ENCODE measurements at regions not wholly inside any gene's neighbourhood (a gene's known extent, or its start where the extent isn't known, plus 50 kb on each side); places are given as distances from the start of the nearest gene placed in this dataset.

DNA sequence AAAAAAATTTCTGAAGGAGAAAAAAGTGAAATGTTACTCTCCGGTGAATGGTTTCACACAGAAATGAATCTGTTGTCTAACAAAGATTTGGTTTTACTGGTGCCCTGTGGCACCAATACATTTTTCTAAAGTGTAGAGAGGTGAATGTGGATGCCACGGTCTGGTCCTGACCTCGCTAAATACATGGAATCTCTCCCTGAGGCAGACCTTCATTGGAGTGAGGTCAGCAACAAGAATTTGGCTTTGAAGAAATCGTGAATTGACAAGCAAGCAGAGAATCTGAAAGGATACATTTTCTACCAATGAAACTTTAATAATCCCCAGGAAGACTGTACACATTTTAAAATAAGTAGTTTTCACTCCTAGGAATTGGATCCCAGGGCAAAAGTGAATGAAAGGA is 81.2 kb upstream of the OTOGL start:
- CTCF ChIA-PET = no interaction called here
- no peaks in the 10 kb centered on the region for H3K36me3 ChIP-seq (replicated peaks in 1 of 2; ENCODE audit: control insufficient read depth in 1 of 2, insufficient read depth in 2 of 2, low read length in 1 of 2)
- 53% methylated on average over 4 of the region's 4 CpGs for WGBS (ENCODE audit: low lambda C conversion rate)
- no peaks in the 10 kb centered on the region for H3F3A ChIP-seq (replicated peaks; ENCODE audit: insufficient read depth)
- H3K9me3 ChIP-seq = peaks cover under 1% of the 10 kb centered on the region; the same call in 1 of the 2 replicates
- peak overlapping the region; percentile 86; the same call in 1 of the 2 replicates for H2AFZ ChIP-seq (ENCODE audit: low read depth)
- H3K79me2 ChIP-seq (ENCODE audit: insufficient read depth) = no peaks in the 10 kb centered on the region
- H3K9me2 ChIP-seq = no peaks in the 10 kb centered on the region
- H3K27me3 ChIP-seq (ENCODE audit: insufficient read depth) = no peaks in the 10 kb centered on the region
- H4K20me1 ChIP-seq (ENCODE audit: insufficient read depth) = no peaks in the 10 kb centered on the region
- H3K9ac ChIP-seq = no peak overlapping the region; the same call in 1 of the 2 replicates
- peak overlapping the region; percentile 46; the same call in 1 of the 2 replicates for H3K4me2 ChIP-seq
- peaks cover 0 to 3% of the 10 kb centered on the region in 2 experiments; a peak in 2 of 4 replicates for H3K4me1 ChIP-seq (ENCODE audit: control insufficient read depth in 1 of 2, insufficient read depth in 2 of 2, low read depth in 1 of 2, low read length in 1 of 2)
- no peak for TF ChIP-seq EP300 (IDR thresholded peaks at IDR 0.05; ENCODE audit: borderline replicate concordance in 1 of 2, low read depth in 1 of 2, low read length in 1 of 2)
- POLR2A ChIA-PET = no interaction called here
- DNase-seq = no peak
- no peak overlapping the region for H3K4me3 ChIP-seq (ENCODE audit: low read depth in 2 of 2, low read length in 1 of 2)
- peak overlapping the region in 1 of 2 experiments; percentile 32; a peak in 3 of 4 replicates for H3K27ac ChIP-seq (ENCODE audit: low read depth in 2 of 2, low read length in 1 of 2)

DNA sequence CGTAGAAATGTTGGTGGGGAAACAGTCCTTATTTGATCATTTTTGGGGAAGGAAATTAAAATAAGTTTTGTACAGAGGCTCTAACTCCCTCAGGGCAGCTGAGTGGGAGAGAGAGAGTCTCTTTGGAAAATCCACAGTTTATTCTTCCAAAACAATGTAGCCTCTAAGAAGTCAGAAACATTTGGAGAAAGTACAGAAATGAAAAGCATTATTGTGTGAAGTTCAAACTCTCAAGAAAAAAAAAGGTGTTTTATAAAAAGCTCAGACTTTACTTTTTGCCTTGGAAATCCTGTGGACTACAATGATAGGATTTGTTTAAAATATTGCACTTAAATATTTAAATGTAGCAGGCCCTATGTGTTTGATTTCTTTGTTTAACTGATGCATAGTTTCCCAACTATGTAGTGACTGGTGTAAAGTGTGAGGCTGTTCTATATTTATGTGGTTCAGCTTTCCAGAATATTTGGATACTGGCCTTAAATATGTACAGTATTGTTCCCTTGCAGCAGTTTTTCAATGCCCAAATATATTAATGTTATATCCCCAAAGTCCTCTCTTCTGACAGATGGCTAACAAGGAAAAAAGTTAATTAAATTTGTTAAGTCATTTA is 82.0 kb upstream of the OTOGL start:
- Histone ChIP-seq H3K9me2 (no peaks in the 10 kb centered on the region), H3K9me3 (peaks cover 8% of the 10 kb centered on the region; the same call in 1 of the 2 replicates), H3K27ac (ENCODE audit: low read depth in 2 of 2, low read length in 1 of 2) (peak overlapping the region in 1 of 2 experiments; percentile 32; a peak in 3 of 4 replicates), H4K20me1 (ENCODE audit: insufficient read depth) (no peaks in the 10 kb centered on the region), H3K9ac (no peak overlapping the region; the same call in 1 of the 2 replicates), H3K4me3 (ENCODE audit: low read depth in 2 of 2, low read length in 1 of 2) (no peak overlapping the region), H3K27me3 (ENCODE audit: insufficient read depth) (no peaks in the 10 kb centered on the region), H3K36me3 (replicated peaks in 1 of 2; ENCODE audit: control insufficient read depth in 1 of 2, insufficient read depth in 2 of 2, low read length in 1 of 2) (no peaks in the 10 kb centered on the region), H2AFZ (ENCODE audit: low read depth) (peak overlapping the region; percentile 86; the same call in 1 of the 2 replicates), H3F3A (replicated peaks; ENCODE audit: insufficient read depth) (peaks cover 3% of the 10 kb centered on the region), H3K4me1 (ENCODE audit: control insufficient read depth in 1 of 2, insufficient read depth in 2 of 2, low read depth in 1 of 2, low read length in 1 of 2) (peaks cover 0 to 3% of the 10 kb centered on the region in 2 experiments; a peak in 2 of 4 replicates), H3K4me2 (peak overlapping the region; percentile 46; the same call in 1 of the 2 replicates), H3K79me2 (ENCODE audit: insufficient read depth) (no peaks in the 10 kb centered on the region)
- POLR2A ChIA-PET = no interaction called here
- TF ChIP-seq POLR2AphosphoS5 (IDR thresholded peaks at IDR 0.05; ENCODE audit: low read depth, low read length) = no peak
- no peak for TF ChIP-seq NRF1 (IDR thresholded peaks at IDR 0.05; ENCODE audit: low read depth, low read length)
- no peak for TF ChIP-seq RXRA (IDR thresholded peaks at IDR 0.05; ENCODE audit: borderline replicate concordance, low read depth)
- TF ChIP-seq, protein P1, sequence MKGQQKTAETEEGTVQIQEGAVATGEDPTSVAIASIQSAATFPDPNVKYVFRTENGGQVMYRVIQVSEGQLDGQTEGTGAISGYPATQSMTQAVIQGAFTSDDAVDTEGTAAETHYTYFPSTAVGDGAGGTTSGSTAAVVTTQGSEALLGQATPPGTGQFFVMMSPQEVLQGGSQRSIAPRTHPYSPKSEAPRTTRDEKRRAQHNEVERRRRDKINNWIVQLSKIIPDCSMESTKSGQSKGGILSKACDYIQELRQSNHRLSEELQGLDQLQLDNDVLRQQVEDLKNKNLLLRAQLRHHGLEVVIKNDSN (IDR thresholded peaks at IDR 0.05; ENCODE audit: borderline replicate concordance, low read depth) = no peak
- TF ChIP-seq, protein P2, sequence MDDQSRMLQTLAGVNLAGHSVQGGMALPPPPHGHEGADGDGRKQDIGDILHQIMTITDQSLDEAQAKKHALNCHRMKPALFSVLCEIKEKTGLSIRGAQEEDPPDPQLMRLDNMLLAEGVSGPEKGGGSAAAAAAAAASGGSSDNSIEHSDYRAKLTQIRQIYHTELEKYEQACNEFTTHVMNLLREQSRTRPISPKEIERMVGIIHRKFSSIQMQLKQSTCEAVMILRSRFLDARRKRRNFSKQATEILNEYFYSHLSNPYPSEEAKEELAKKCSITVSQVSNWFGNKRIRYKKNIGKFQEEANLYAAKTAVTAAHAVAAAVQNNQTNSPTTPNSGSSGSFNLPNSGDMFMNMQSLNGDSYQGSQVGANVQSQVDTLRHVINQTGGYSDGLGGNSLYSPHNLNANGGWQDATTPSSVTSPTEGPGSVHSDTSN (IDR thresholded peaks at IDR 0.05) = no peak
- no peak for TF ChIP-seq YY1 (IDR thresholded peaks at IDR 0.05; ENCODE audit: low read depth)
- TF ChIP-seq, protein P3, sequence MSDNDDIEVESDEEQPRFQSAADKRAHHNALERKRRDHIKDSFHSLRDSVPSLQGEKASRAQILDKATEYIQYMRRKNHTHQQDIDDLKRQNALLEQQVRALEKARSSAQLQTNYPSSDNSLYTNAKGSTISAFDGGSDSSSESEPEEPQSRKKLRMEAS (IDR thresholded peaks at IDR 0.05; ENCODE audit: low read depth) = no peak
- TF ChIP-seq SIN3A (IDR thresholded peaks at IDR 0.05; ENCODE audit: borderline replicate concordance, low read depth, low read length) = no peak
- TF ChIP-seq RCOR1 (IDR thresholded peaks at IDR 0.05; ENCODE audit: low read length) = no peak
- TF ChIP-seq, protein P4, sequence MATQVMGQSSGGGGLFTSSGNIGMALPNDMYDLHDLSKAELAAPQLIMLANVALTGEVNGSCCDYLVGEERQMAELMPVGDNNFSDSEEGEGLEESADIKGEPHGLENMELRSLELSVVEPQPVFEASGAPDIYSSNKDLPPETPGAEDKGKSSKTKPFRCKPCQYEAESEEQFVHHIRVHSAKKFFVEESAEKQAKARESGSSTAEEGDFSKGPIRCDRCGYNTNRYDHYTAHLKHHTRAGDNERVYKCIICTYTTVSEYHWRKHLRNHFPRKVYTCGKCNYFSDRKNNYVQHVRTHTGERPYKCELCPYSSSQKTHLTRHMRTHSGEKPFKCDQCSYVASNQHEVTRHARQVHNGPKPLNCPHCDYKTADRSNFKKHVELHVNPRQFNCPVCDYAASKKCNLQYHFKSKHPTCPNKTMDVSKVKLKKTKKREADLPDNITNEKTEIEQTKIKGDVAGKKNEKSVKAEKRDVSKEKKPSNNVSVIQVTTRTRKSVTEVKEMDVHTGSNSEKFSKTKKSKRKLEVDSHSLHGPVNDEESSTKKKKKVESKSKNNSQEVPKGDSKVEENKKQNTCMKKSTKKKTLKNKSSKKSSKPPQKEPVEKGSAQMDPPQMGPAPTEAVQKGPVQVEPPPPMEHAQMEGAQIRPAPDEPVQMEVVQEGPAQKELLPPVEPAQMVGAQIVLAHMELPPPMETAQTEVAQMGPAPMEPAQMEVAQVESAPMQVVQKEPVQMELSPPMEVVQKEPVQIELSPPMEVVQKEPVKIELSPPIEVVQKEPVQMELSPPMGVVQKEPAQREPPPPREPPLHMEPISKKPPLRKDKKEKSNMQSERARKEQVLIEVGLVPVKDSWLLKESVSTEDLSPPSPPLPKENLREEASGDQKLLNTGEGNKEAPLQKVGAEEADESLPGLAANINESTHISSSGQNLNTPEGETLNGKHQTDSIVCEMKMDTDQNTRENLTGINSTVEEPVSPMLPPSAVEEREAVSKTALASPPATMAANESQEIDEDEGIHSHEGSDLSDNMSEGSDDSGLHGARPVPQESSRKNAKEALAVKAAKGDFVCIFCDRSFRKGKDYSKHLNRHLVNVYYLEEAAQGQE (IDR thresholded peaks at IDR 0.05; ENCODE audit: low read depth, low read length) = no peak
- TF ChIP-seq TAF1 (IDR thresholded peaks at IDR 0.05; ENCODE audit: borderline replicate concordance, low read depth, low read length) = no peak
- no peak for TF ChIP-seq FOXJ3 (CRISPR knock-in tag; IDR thresholded peaks at IDR 0.05)
- no peak for TF ChIP-seq ELF1 (IDR thresholded peaks at IDR 0.05)
- TF ChIP-seq TCF12 (IDR thresholded peaks at IDR 0.05) = no peak
- TF ChIP-seq, protein P5, sequence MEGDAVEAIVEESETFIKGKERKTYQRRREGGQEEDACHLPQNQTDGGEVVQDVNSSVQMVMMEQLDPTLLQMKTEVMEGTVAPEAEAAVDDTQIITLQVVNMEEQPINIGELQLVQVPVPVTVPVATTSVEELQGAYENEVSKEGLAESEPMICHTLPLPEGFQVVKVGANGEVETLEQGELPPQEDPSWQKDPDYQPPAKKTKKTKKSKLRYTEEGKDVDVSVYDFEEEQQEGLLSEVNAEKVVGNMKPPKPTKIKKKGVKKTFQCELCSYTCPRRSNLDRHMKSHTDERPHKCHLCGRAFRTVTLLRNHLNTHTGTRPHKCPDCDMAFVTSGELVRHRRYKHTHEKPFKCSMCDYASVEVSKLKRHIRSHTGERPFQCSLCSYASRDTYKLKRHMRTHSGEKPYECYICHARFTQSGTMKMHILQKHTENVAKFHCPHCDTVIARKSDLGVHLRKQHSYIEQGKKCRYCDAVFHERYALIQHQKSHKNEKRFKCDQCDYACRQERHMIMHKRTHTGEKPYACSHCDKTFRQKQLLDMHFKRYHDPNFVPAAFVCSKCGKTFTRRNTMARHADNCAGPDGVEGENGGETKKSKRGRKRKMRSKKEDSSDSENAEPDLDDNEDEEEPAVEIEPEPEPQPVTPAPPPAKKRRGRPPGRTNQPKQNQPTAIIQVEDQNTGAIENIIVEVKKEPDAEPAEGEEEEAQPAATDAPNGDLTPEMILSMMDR (IDR thresholded peaks at IDR 0.05) = no peak
- no peak for TF ChIP-seq TEAD4 (IDR thresholded peaks at IDR 0.05; ENCODE audit: borderline replicate concordance, insufficient read depth)
- TF ChIP-seq EZH2phosphoT487 (IDR thresholded peaks at IDR 0.05; ENCODE audit: borderline replicate concordance, low read depth) = no peak
- no peak for DNase-seq
- WGBS (ENCODE audit: low lambda C conversion rate) = 81% methylated on average over 1 of the region's 1 CpG
- CTCF ChIA-PET = no interaction called here
